ENCODE measurements at regions not wholly inside any gene's neighbourhood (a gene's known extent, or its start where the extent isn't known, plus 50 kb on each side); places are given as distances from the start of the nearest gene placed in this dataset.

DNA sequence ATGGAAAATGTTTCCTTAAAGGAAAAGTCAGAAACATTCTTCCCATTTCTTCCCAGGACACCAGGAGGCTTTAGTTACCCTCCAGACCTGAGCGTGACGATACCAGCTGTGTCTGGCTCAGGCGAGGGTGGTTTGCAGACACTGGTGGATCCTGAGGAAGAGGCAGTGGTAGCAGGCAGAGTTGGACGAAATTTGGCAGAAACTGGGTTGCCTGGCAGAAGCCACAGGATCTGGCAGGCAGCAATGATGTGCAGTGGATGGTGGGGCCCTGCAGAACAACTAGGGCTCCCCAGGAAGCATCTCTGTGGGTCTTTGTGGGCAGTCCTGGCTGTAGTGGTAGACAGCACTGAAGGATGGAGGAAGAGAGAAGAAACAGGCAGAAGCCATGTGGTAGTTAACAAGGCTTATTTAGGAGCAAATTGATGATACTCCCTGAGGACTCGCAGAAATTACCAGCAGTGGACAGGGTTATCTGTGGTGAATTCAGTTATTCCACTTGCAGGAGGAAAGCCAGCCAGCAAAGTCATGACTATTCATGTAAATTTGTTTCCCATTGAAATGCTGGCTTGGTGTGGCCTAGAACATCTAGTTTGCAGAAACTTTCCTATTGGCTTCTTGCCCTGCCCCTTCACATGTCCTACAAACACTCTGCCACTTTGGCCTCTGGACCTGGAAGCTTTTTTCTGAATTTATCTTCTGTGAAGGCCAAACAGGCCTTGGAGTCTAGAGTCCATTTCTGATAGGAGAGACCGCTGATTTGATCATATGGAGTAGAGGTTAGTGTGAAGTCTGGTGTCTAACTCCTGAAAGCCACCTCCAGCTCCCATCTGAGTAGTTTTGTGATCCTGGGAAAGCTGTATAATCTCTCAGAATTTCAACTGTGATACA is 212.0 kb downstream of the DMRT2 start:
- DNase-seq (ENCODE audit: insufficient read length, low spot score) = no peak
- no peak for TF ChIP-seq POLR2A (IDR thresholded peaks at IDR 0.05; ENCODE audit: low read depth, low read length)
- no peak for FAIRE-seq

DNA sequence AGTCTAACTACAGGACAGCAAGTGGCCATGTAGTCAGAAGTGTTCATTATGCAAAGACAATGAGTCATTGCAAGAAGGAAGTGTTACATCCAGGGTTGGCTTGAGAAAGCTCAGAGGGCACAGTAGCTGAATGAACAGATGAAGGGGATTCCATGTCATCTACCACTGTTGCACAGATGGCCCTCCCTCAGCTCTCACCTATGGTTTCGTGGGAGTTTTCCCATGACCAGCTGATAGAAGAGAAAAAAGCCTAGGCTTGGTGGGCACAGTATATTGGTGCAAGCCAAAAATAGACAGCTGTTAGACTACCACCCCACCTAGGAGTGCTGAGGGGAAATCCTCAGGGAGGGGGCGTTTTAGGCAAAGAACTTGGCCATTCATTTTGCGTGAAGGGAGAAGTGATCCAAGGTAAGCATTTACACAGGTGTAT is 217.0 kb downstream of the DMRT2 start:
- TF ChIP-seq POLR2A (IDR thresholded peaks at IDR 0.05; ENCODE audit: low read depth, low read length) = no peak
- FAIRE-seq = no peak
- DNase-seq (ENCODE audit: insufficient read length, low spot score) = no peak

DNA sequence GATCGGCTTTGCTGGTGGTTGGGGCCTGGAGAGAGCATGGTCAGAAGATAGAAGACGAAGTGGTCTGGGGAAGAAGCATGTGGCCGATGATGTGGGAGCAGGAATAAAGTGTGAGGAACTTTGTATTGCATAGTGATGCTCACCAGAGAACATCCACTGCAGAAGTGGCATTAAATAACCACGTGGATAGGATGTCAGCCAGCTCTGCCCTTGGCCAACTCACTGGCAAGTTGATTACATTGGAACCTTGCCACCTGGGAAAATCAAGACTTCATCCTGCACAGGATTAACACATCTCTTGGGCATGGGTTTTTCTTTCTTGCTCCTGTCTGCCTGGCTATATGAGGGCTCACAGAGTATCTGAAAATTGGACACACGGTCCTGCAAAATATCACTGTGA is 217.4 kb downstream of the DMRT2 start:
- no peak for TF ChIP-seq POLR2A (IDR thresholded peaks at IDR 0.05; ENCODE audit: low read depth, low read length)
- no peak for FAIRE-seq
- no peak for DNase-seq (ENCODE audit: insufficient read length, low spot score)

DNA sequence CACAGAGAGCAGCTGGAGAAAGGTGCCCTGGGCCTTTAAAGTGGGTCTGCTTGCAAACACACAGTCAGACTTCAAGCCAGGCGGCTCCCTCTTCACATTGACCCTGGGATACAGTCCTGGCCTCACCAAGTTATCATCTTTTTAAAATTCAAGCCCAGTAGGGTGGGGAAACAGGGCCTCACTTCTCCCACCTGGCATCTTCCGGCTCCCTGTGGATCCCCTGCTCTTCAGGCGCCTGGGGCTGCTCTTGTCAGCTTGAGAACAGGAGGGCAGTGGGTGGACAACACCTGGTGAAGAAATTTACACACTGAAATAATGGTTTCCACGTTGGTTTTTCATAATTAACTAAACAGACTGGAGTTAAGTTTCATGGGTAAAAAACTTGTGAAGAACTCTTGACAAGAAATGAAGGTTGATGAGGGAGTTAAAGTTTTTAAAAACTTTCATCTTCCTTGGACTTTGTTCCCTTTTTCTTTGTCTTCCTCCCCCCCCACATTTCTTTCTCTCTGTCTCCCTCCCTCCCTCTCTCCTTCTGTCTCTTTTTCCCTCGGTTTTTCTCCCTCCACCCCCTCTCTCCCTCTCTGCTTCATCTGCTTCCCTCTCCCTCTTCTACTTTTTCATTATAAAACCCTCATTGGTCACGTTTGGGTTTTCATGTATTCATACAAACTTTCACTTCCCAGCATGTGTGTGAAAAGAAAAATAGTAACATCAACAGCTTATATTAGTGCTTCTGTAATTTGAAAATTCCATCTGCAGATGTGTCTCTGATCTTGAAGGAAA is 219.6 kb downstream of the DMRT2 start:
- FAIRE-seq = no peak
- DNase-seq (ENCODE audit: insufficient read length, low spot score) = no peak
- TF ChIP-seq POLR2A (IDR thresholded peaks at IDR 0.05; ENCODE audit: low read depth, low read length) = no peak

DNA sequence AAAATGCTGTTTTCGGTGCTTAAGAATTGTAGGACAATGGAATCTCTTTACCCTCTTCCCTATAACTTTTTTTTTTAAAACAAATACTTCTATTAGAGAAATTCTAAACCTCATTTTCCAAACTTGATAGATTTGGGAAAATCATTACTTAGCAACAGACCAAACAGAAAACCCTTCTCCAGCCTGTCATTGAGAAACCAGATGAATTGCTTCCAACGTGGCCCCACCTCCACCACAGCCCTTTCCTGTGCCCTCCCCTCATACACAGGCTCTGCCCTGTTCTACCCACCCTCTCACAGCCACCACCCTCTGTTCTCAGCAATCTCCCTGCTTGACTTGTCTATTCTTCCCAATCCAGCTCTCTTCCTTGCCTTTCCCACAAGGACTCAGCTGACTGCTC is 221.2 kb downstream of the DMRT2 start:
- no peak for TF ChIP-seq POLR2A (IDR thresholded peaks at IDR 0.05; ENCODE audit: low read depth, low read length)
- DNase-seq (ENCODE audit: insufficient read length, low spot score) (no peak), FAIRE-seq (no peak)

DNA sequence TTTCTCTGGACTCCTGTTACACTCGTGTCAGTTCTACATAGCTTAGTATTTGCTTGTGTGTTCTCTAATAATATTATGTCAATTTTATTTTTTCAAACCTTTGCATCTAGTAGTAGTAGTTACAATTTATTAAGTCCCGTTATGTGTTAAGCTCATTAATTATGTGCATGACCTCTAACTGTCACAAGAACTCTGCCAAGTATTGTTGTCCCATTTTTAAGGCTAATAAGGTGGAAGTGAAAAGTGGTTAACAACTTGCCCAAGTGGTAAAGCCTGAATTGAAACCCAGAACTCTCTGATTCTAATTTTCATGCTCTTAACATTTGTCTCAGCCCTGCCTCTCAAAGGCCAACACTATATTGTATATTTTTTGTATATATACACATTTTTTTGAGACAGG is 221.6 kb downstream of the DMRT2 start:
- TF ChIP-seq POLR2A (IDR thresholded peaks at IDR 0.05; ENCODE audit: low read depth, low read length) = no peak
- FAIRE-seq = no peak
- no peak for DNase-seq (ENCODE audit: insufficient read length, low spot score)

DNA sequence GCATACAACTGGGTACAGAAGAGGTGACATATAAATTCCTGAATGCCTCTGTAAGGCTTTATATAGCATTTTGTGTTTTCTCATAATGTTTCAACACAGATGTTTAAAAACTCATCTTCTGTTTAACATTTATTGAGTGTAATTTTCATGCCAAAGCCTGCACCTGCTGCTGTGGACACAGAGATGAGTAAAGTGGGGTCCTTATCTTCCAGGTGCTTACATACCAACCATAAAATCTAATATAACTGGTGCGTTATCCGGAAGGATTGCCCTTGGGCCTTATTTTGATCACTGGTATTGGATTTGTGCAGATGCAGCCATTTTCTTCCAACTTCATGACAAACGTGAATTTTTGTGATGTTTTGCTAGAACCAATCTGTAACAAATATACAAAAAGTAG is 222.3 kb downstream of the DMRT2 start:
- DNase-seq (ENCODE audit: insufficient read length, low spot score) = no peak
- no peak for FAIRE-seq
- TF ChIP-seq POLR2A (IDR thresholded peaks at IDR 0.05; ENCODE audit: low read depth, low read length) = no peak

DNA sequence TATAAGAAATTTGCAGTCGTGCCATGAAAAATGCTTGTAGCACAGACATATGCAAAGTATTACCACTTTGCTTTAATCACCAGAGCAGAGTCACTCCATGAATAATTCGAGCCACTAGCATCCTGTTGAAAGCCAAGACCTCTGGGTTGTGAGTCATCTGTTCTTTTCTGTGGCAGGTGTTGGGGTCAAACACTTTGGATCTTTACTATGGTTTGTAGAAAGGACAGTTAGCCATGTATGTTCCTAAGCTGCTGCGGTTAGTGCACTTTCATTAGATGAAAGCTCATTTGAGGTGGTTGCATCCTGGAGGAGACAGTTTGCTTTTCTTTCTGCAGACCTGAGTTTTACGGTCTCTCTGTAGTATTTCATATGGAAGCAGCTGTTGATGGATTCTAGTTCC is 223.7 kb downstream of the DMRT2 start:
- FAIRE-seq = no peak
- no peak for TF ChIP-seq POLR2A (IDR thresholded peaks at IDR 0.05; ENCODE audit: low read depth, low read length)
- no peak for DNase-seq (ENCODE audit: insufficient read length, low spot score)

DNA sequence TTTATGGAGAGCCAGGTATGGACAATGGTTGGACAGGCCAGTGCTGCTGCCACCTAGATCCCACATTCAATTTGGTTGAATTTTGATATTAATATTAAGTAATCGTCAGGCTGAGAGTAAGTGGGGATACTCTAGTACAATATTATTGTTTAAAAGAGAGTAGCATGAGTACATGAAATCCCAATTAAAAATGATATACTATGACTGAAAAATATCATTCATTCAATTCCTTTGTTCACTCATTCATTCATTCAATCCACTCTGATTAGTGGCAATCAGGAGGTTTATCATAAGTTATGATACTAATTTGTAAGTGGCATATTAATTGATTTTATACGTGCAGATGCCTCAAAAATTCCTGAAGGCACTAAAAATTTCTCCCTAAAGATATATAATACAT is 224.2 kb downstream of the DMRT2 start:
- TF ChIP-seq POLR2A (IDR thresholded peaks at IDR 0.05; ENCODE audit: low read depth, low read length) = no peak
- no peak for FAIRE-seq
- DNase-seq (ENCODE audit: insufficient read length, low spot score) = no peak

DNA sequence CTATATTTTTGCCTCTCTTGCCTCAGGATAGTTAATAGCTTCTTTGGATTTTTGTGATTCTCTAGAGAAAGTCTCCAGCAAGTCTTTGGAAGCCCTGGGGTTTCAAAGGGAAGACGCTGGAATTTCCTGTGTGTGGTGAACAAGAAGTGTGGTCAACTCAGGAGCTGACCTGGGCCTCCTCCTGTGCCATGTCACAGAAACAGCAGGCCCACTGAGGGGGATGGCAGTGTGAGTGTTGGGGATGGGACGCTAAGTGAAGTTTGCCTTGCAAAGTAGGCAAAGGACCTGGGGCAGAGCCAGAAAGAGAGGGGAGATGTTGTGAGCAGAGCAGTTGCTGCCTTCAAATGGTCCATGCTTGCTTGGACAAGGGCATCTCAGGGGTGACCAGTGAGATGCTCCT is 226.3 kb downstream of the DMRT2 start:
- no peak for TF ChIP-seq POLR2A (IDR thresholded peaks at IDR 0.05; ENCODE audit: low read depth, low read length)
- FAIRE-seq (no peak), DNase-seq (ENCODE audit: insufficient read length, low spot score) (no peak)

DNA sequence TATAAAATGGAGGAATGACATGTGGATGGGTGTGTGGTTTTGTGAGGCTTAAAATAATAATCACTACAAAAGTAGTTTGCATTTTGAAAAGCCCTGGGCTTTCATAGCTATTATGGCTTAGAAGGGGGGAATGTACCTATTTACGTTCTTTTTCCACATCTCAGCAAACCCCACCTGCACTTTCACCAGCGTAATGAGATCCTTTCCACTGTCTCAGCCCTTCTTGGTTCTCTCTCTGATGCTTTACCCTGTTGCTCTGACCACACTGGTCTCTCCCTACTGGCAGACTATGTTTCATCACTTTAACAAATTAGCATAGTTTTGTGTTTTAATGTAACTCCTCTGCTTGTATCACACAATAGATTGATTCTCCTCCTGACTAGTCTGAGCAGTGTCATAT is 234.6 kb downstream of the DMRT2 start:
- FAIRE-seq = no peak
- TF ChIP-seq POLR2A (IDR thresholded peaks at IDR 0.05; ENCODE audit: low read depth, low read length) = no peak
- no peak for DNase-seq (ENCODE audit: insufficient read length, low spot score)

DNA sequence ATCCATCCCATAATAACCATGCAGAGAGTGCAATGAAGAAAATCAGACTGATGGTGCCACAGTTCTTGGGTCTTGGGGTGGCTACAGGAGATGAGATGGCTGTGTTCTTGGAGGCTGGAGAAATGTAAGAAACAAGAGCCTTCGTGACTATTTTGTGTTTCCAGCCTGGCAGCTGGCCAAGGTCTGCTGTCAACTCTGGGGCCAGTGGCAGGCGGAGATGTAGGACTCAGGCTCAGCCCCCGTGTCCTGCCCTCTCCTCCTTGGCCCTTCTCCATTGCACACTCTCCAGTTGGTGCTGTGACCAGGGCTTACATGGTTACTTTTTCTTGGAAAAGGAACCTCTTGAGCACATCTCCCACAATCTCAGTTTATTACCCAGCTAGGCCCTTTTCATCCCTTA is 235.4 kb downstream of the DMRT2 start:
- no peak for TF ChIP-seq POLR2A (IDR thresholded peaks at IDR 0.05; ENCODE audit: low read depth, low read length)
- DNase-seq (ENCODE audit: insufficient read length, low spot score) (no peak), FAIRE-seq (no peak)

DNA sequence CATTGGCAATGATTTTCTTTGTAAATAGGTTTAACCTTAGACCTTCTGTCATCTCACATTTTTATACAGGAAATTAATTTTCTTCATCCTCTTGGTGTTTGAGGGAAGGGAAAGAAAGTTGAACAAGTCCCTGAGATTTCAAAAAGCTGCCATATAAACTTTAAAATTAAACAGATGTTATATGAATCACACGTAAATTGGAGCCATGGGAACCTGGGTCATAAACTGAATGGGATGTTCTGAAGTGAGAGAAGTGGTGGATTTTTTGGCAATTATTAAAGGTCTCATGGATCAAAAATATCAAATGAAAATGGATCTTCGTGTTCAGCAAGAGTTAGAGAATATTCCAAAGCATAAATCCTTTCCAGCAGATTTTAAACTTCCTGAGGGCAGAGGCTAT is 242.2 kb downstream of the DMRT2 start:
- TF ChIP-seq POLR2A (IDR thresholded peaks at IDR 0.05; ENCODE audit: low read depth, low read length) = no peak
- FAIRE-seq (no peak), DNase-seq (ENCODE audit: insufficient read length, low spot score) (no peak)

DNA sequence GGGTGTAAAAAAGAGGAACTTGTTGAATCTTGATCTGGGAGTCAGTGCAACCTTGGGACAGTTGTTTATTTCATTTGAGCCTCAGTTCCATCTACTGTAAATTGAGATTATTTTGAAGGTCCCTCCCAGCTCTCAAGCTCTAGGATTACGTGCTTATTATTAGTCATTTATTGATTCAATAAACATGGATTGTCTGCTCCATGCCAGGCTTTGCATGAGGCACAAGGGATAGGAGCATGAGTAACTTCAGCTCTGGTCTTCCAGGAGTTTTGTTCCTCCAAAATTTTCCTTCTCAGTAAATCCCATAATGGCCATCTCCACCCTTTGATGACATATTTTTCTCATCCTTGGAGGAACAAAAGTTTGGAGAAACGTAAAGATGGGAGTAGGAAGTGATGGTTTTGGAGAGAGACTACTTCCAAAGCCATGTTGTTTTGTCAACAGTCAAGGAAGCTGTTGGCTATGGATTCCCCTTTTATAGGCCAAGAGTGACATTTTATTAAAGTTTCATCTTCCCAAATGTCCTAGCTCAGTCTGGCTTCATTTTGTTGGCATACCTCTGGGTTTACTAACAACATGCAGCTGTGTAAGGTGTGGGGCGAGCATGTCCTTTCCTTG is 244.6 kb downstream of the DMRT2 start:
- DNase-seq (ENCODE audit: insufficient read length, low spot score) (no peak), FAIRE-seq (no peak)
- no peak for TF ChIP-seq POLR2A (IDR thresholded peaks at IDR 0.05; ENCODE audit: low read depth, low read length)

Measured in H54 (cell line).